Transverse colon (tissue), 4 donors: ENCODE measurements at regions not wholly inside any gene's neighbourhood (a gene's known extent, or its start where the extent isn't known, plus 50 kb on each side); places are given as distances from the start of the nearest gene placed in this dataset.

Experiments
- EP300 ChIP-seq: sonication (generic); formaldehyde crosslinking; IDR thresholded peaks from one replicate; pipeline ENCODE4 v1.6.1; 2017; ENCODE audit warnings: antibody characterized with exemption, low read depth
- POLR2A ChIP-seq: fragments of 450-650 bp; IDR thresholded peaks from one replicate; pipeline ENCODE4 v1.6.1; 2016; ENCODE audit warnings: antibody characterized with exemption, mild to moderate bottlenecking, moderate library complexity
- POLR2AphosphoS5 ChIP-seq, 3 donors: sonication (generic); formaldehyde crosslinking; IDR thresholded peaks; one replicate each; pipeline ENCODE4 v1.6.1; 2016; ENCODE audit warnings: antibody characterized with exemption in 3 of 3
- TF ChIP-seq, protein P1 (sequence below), 5 experiments: fragments of 200-600 bp in 3 of 5; fragments of 450-650 bp in 2 of 5; sonication (generic) in 3 of 5; IDR thresholded peaks; 1 replicate in 2 of 5; 2 replicates in 3 of 5; pipeline ENCODE4 v1.5.1; 2016 to 2017; ENCODE audit warnings: antibody characterized with exemption in 5 of 5, inconsistent platforms in 3 of 5, mild to moderate bottlenecking in 2 of 5, moderate library complexity in 1 of 5

DNA sequence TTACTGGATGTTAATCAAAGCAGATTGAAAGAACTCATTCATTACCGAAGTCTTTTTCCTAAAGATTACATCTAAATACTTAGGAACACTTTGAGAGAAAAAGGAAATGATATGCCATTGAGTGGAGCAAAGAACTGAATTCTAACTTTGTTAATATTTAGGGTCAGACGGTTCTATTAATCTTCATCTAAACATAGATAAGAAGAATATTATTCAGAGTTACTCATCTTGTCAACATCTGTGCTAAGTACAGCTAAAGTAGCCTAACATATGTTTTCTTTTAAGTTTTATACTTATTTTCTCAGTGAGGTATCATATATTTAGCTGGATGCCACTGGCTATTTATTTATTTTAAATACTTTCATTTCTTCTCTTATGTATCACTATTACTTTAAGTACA lies 1763.7 kb downstream of the EFNA5 start:
- TF ChIP-seq, protein P1, sequence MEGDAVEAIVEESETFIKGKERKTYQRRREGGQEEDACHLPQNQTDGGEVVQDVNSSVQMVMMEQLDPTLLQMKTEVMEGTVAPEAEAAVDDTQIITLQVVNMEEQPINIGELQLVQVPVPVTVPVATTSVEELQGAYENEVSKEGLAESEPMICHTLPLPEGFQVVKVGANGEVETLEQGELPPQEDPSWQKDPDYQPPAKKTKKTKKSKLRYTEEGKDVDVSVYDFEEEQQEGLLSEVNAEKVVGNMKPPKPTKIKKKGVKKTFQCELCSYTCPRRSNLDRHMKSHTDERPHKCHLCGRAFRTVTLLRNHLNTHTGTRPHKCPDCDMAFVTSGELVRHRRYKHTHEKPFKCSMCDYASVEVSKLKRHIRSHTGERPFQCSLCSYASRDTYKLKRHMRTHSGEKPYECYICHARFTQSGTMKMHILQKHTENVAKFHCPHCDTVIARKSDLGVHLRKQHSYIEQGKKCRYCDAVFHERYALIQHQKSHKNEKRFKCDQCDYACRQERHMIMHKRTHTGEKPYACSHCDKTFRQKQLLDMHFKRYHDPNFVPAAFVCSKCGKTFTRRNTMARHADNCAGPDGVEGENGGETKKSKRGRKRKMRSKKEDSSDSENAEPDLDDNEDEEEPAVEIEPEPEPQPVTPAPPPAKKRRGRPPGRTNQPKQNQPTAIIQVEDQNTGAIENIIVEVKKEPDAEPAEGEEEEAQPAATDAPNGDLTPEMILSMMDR (IDR thresholded peaks at IDR 0.05), result no peak
- TF ChIP-seq POLR2A (no peak), POLR2AphosphoS5 (IDR thresholded peaks at IDR 0.05) (no peak), EP300 (no peak)
